HG02642 (cell line): ENCODE measurements at regions not wholly inside any gene's neighbourhood (a gene's known extent, or its start where the extent isn't known, plus 50 kb on each side); places are given as distances from the start of the nearest gene placed in this dataset.

Experiments used
- ATAC-seq: cut with Tn5 transposase; IDR thresholded peaks from one replicate; pipeline ENCODE4 v1.9.1; 2021; ENCODE audit warnings: mild to moderate bottlenecking; ENCODE audit not compliant: unreplicated experiment, poor library complexity

DNA sequence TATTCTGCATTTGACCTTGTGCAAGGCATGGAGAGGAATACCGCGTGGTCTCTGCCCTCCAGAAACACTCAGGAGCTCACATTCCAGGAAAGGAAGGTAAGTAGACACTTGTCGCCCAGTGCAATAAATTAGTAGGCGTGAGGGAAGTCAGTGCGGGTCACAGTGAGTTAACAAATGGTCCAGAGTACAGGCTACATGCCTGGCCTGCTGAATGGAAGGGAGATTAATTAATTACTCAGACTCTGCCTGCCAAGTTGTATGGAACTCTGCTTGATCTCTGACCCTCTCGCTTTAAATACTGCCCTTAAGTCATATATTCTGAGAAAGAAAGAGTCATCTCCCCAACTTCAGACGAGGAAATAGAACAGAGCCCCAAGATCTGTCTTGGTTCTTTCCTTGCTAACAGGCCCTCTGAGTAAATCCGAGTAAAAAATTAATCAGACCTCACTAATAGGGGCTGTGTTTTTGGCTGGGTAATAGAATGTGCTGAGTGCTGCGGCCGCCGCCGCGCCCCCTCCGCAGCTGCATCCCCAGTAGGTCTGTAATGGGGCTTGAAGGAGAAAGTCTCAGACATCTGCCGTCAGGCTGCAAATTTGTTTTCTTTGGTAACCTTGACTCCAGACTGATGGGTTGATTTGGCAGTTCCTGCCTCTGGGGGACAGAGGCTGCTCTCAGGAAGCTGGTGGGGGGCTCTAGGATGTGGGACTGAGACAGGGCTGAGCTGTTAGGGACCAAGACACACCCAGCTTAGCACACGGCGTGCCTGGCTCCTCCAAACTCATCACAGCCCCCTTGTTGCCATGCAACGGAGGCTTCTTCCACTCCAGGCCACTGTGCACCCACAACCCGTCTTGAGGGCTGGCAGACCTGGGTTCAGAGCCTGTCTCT lies 144.4 kb downstream of the NSG2 start:
- no peak for ATAC-seq

DNA sequence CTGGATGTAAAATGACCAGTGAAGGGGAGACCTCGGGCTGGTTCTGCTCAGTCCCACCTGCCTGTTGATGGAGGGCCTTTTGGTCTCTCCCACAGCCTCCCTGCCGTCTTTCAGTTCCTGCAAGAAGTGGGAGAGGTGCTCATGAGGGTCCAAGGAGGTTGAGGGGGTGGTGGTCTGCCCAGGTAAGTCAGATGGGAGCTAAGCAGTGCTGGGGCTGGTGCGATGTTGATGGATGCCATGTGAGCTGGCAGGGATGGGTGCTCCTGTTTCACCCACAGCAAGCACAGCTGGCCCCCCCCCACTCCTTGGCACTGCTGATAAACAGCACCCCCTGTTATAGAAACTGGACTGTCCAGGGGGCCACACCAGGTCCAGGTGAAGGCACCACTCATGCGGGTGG lies 145.6 kb downstream of the NSG2 start:
- ATAC-seq = no peak

DNA sequence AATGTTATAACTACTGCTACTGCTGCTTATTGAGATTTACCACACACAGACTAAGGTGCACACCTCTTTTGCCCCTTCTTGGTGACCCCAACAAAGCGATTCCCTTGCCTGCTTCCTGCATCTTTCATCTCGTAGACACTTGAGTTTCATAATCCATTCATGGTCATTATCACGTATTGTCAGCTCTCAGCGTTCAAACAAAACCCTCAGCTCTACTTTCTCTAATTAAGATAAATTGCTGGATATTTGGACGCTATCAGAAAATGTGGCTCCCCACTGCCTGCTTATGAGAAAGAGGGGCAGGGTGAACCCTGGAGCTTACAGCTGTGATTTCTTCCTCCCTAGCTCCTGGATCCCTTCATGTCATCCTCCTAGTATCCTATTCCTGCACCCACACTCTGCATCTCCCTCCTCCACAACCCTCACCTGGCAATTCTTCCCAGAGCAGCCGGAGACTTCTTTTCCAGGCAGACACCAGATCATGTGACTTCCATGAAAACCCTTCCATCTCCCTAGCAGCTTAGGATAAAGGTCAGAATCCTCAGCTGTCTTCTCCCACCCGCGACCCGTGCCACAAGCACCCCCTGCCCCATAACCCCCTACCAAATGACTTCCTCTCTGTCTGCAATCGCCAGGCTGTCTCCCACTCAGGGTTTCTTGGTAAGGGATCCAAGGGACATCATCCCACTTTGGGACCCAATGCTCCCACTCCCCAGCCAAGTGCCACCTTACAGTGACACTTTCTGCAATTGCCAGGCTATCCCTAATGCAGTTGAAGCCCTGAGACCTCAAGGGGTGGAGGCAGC lies 146.5 kb downstream of the NSG2 start:
- ATAC-seq = no peak

DNA sequence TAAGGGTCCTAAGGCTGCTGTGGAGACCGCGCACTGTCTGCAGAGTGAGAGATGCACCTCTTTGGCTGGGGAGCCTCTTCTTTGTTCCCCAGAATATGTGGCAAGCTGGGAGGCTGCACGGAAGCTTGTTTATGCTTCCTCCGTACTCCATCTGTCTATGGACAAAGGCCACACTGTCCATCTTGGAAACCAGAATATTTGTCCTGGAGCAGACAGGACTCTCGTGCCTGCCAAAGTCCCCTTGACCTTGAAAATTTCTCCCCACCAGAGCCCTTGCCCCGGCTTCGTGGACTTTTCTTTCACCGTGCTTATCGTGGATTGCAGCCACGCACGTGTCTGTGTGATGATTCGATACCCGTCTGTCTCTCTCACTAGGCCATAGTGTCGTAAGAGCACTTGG lies 147.4 kb downstream of the NSG2 start:
- no peak for ATAC-seq

DNA sequence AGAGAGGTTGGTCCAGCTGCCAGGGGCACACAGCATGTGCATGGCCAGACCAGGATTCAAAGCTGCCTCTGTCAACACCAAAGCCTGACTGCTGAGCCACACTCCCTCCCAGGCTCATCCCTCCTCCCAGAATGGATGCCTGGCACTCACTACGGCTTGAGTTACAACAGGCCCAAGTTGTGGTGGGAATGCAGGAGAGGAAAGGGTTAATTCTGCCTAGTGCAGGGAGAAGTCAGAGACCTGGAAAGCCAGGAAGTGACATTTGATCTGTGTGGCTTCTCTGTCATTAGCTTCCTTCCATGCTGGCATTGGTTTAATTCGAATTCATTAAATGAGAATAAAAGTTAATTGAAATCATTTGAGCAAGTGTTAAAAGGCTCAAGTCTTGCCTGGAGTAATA lies 150.0 kb downstream of the NSG2 start:
- ATAC-seq = no peak

DNA sequence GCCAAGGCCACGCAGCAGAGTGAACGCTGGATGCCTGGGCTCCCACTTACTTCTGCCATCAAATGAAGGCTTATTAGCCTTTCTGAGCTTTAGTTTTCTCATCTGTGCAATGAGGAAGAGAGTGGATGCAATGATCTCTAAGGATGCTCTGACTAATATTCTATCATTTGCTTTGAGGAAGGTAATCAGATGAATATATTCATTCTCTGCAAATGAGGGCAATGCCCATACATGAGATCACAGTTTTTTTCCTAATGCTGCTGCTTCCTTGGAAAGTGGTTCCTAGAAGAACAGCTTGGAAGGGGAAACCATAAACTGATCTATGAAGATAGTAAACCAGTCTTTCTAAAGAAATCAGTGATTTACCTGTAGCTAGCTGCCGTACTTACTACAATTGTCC lies 152.4 kb downstream of the NSG2 start:
- ATAC-seq = no peak

DNA sequence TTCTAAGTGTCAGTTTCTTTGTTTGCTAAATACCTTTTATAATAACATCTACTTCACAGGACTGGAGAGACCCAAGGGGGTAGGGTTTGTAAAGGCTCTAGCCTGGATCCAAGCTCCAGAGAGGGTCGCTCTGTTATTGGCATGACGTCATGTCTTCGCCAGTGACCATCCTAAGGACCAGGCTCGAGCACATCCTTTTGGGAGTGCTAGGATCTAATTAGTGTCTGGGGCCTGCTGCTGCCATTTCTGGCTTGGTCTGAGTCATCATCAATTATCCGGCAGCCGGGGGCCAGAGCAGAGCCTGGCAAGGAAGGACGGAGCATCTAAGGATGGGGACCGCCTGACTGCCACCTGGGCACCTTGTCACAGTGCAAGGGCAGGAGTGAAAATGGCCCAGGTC lies 153.0 kb downstream of the NSG2 start:
- no peak for ATAC-seq

DNA sequence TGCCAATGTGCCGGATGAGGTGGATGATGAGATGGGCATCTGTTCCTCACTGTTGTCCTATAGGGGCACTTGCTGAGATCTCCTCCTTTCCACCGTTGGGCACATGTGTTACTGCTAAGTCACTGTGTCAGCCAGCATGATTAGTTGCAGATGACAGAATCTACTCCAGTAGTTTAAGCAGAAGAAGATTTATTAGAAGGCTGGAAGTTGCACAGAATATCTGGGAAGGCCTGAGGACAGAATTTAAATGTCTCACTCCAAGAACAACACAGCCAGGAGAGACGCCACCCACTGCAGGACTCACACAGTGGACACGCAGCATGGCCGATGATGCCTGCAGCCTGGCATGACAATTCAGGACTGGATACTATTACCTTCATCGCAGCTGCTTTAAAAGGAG lies 157.5 kb downstream of the NSG2 start:
- ATAC-seq = no peak

DNA sequence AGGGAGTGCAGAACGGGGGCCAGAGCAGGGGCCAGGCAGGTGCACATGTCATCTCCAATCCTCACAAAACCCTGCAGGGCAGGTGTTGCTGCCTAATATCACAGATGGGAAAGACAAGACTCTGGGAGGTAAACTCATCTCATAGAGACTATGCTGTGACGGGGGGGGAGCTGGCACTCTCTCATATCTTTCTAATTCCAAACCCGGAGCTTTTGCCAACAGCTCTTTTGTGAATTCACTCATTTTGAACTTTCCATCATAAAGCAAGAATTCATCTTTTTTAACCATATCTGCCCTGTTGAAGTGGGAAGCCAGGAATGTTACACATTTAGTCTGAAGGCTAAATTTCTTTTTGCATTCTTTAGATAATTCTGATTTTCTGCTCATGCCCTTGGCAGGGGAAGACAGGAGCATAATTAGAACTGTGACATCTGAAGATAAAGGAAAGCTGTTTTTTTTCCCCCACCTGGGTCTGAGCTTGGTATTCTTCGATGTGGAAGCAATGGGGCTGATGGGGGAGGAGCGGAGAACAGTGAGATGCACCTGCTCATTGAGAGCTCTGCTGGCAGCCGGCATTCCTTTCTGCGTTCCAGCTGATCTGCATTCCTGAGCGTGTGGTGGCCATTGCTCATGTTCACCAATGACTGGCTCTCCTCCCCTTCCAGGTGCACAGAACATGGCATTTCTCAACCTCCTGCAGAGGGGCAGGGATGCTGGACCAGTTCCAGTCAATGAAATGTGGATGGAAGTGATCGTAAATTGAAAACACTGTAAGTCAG lies 159.2 kb downstream of the NSG2 start:
- ATAC-seq = no peak

DNA sequence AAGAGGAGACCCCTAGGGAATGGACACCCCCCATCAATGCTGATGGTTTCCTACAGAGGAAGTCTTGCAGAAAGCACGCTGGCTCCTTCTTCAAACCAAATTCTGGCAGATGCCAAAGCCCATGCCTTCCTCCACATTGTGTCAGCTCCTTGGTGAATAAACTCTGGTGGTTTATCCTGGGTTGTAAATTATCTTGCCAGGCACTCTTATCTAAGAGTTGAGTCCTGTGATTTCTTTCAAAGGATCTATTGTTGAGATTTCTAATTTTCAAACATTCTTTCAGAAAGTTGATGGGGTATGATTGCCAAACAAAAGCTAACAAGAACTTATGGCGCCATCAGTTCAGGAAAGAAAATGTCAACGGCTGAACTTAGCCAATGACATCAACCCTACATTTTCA lies 160.4 kb downstream of the NSG2 start:
- no peak for ATAC-seq

DNA sequence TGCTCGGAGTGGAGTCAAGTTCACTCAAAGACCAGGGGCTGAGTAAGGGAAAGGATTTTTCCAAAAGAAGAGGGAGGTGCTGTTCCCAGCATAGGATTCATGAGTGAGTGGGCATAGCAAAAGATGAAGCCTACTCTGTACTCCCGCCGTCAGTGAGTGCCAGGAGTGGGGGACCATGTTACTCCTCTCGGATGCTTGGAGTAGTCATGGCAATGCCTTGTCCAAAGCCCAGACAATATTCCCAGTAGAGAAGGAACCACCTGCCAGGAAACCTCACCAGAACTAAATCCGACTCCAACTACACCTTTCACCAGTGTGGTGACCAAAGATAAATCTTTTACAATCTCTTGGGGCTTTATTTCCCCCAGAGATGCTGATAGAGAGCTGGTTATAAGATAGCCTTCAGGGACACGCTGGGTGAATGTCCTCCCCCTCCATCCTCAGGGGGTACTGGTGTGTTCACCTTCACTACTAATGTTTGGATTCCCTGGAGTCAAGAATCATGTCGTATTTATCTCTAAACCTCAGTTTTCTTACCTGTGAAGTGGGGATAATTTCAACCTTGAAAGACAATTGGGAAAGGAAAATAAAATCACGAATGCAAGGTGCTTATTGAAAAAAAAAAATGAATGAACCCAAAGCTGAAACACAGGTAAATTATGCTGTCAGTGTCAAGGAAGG lies 165.2 kb downstream of the NSG2 start:
- no peak for ATAC-seq

DNA sequence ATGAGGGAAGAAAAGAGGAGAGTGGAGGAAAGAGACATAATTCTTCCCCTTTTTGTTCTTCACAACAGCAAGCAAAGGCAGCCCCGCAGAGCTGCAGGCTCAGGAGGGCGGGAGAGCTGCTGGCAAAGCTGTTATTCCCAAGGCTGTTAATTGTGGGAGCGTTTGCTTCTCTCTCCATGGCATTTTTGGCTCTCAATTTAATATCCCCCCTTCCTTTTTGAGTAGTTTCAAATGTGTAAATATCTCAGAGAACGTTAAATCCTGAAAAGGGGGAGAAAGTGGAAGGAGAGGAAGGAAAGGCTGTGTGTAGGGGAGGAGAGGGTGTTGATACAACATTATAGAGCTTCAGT lies 165.7 kb downstream of the NSG2 start:
- ATAC-seq = no peak

DNA sequence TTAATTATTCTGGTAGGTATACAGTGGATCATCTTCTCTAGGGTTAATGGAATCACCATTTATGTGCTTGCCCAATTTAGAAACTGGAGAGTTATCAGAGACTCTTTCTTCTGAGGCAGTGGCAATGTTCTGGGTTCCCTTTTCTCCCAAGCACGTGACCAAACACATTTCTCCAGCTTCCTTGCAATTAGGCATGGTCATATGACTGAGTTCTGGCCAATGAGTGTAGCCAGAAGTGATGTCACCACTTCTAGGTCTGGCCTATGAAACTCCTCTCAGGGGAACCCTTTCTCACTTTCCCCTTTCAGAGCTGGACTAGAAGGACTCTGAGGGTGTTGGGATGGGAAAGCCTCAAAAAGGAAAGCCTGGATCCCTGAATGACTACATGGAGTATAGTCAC lies 172.0 kb downstream of the NSG2 start:
- ATAC-seq = no peak

DNA sequence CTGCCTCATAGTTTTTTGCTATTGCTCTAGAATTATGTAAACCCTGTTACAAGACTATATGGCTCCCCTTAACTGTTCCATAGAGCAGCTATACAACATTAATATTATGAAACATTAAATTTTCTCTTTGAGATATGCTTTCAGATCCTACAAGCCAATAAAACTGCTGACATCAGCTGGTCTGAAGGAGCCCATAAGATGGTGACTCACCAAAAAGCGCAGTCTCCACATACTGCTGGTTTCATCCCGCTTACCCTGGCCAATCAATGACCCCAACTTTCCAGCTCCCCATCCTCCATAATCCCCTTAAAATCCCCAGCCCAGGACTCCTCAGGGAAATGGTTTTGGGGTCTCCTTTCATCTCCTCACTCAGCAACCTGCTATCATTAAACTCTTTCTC lies 172.7 kb downstream of the NSG2 start:
- no peak for ATAC-seq

DNA sequence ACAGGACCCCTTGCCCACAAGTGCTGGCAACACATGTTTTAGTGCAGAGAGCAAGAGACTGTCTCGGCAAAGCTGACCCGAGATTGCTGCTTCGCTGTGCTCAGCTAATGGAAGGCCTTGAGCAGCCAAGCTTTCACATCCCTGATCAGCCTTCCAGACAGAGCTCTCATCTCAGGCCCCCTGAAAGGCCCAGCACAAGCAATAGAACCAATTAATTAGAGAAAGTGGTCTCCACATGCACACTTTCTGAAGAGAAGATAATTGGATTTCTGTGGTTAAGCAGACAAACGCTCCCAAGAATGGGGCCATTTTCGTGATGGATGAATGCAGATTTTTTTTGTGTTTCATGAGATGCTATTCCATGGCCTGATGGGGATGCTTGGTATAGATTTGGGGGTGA lies 174.9 kb downstream of the NSG2 start:
- no peak for ATAC-seq

DNA sequence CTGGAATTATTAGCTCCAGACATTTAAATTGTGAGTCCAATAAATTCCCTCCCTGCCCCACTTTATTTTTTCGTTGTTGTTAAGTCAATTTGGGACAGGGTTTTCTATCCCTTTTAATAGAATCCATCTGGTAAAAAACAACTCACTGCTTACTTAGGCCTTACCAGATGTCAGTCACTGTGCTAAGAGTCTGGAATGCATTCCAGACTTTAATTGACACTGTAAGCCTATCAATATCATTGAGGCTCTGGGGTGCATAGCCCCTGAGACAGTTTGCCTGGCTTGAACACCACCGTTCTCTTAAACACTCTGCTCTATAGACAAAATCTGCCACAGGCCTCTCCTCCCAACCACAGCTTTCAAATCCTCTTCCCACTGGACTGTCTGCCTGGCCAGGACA lies 175.9 kb downstream of the NSG2 start:
- ATAC-seq = no peak

DNA sequence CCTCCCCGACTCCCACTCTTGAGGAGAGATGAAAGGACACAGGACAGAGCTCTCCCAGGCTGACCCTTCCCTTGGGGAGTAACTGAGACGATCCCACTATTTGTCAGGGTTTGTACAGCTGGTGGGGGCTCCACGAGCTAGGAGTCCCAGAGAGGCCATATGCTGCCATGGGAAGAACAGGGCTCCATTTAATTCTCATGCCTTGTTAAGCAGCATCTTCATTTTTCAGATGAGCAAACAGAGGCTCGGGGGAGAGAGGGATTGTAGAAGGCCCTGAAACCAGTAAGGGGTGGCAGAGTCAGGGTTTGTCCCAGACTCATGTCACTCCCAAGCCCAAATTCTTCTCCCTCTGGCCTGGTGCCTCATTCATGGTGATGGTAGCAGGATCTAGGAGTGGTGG lies 176.4 kb downstream of the NSG2 start:
- no peak for ATAC-seq

DNA sequence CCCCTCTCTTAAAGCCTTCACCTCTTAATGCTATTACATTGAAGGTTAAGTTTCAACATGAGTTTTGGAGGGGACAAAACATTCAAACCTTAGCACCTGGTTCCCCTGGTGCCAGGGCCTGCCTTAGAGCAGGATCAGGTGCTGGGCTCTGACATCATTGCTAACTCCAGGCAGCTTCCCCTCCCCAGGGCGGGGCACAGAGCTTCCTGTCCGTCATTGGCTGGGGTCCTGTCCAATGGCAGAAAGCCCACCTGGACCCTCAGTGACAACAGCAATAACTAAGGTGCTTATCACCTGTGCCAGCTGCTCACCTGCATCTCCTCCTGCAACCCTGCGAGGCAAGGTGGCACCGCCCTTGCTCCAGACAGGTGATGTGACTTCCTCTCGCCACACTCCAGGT lies 177.4 kb downstream of the NSG2 start:
- no peak for ATAC-seq

DNA sequence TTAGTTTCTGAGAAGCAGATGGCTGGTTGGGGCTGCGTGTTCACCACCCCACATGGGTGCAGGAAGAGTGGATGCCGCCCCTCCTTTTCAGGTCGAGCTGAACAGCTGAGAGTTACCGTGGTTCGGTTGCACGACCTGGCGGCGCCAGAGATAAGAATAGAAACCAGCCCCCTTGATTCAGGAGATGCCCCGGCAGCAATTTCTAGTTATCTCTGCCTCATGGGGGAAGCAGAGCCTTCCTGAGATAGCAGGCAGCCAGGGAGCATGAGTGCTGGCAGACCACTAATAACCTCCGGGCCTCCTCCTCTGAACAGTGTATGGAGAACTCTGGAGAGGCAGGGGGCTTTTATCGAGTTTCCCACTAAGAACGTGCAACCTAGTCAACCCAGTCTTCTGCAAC lies 177.8 kb downstream of the NSG2 start:
- ATAC-seq = no peak

DNA sequence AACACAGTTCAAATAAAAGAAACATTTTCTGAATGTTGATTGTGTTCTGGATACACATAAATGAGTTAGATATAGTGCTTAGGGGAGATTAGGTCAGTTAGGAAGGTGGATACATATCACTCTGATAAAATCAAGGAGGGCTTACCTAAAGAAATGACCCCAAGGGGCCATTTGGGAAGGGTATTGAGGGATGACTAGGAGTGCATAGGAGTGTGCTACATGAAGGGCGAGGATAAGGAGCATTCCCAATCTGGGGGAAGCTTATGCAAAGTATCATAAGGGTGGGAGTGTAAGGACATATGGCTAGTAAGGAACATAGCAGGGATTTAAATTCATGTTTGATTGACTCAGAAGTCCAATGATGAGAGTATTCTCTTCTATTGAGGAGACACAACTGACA lies 183.6 kb downstream of the NSG2 start:
- ATAC-seq = no peak
